Fibroblast of the aortic adventitia (primary cell): ENCODE measurements at regions not wholly inside any gene's neighbourhood (a gene's known extent, or its start where the extent isn't known, plus 50 kb on each side); places are given as distances from the start of the nearest gene placed in this dataset.

Experiments used
- DNase-seq: peaks from one replicate; pipeline ENCODE4 v3.0.0-alpha.2; 2010; ENCODE audit warnings: low read depth
- H3K4me3 ChIP-seq: 2 replicates; pipeline ENCODE4 v1.5.1; 2011; ENCODE audit warnings: low read depth, mild to moderate bottlenecking, control low read depth, low read length, moderate library complexity
- CTCF ChIP-seq: IDR thresholded peaks from 2 replicates; pipeline ENCODE4 v1.5.1; 2011; ENCODE audit warnings: mild to moderate bottlenecking, low read length, control low read depth, inconsistent platforms; ENCODE audit not compliant: insufficient read depth

GRCh38 chrX:6708041-6708440 is 173.1 kb upstream of the VCX3A start:
- TF ChIP-seq CTCF: no peak
- no peak overlapping the region for H3K4me3 ChIP-seq
- no peak for DNase-seq

- H3K4me3 ChIP-seq: no peak overlapping the region
- no peak for DNase-seq
- no peak for TF ChIP-seq CTCF
Observed at GRCh38 chrX:6707497-6707896, 172.6 kb upstream of the VCX3A start.

- no peak for DNase-seq
- TF ChIP-seq CTCF: no peak
- no peak overlapping the region for H3K4me3 ChIP-seq
Observed at GRCh38 chrX:6701085-6701484, 166.2 kb upstream of the VCX3A start.

- no peak for TF ChIP-seq CTCF
- no peak overlapping the region for H3K4me3 ChIP-seq
- DNase-seq: no peak
Observed at GRCh38 chrX:6695717-6696116, 160.8 kb upstream of the VCX3A start.

- H3K4me3 ChIP-seq: no peak overlapping the region
- no peak for TF ChIP-seq CTCF
- no peak for DNase-seq
Observed at GRCh38 chrX:6694977-6695376, 160.1 kb upstream of the VCX3A start.

- DNase-seq: no peak
- no peak overlapping the region for H3K4me3 ChIP-seq
- no peak for TF ChIP-seq CTCF
Observed at GRCh38 chrX:6694221-6694620, 159.3 kb upstream of the VCX3A start.

- DNase-seq: no peak
- H3K4me3 ChIP-seq: no peak overlapping the region
- TF ChIP-seq CTCF: no peak
Observed at GRCh38 chrX:6693051-6693450, 158.1 kb upstream of the VCX3A start.
